HG03175 (cell line): ENCODE measurements at regions not wholly inside any gene's neighbourhood (a gene's known extent, or its start where the extent isn't known, plus 50 kb on each side); places are given as distances from the start of the nearest gene placed in this dataset.

Experiments used
- ATAC-seq: cut with Tn5 transposase; IDR thresholded peaks from one replicate; pipeline ENCODE4 v1.9.1; 2021; ENCODE audit warnings: mild to moderate bottlenecking, moderate library complexity; ENCODE audit not compliant: unreplicated experiment

- ATAC-seq: no peak
Observed at GRCh38 chr4:152099981-152100378, 339.2 kb upstream of the GATB start.

- no peak for ATAC-seq
Observed at GRCh38 chr4:152099555-152099954, 338.7 kb upstream of the GATB start.

DNA sequence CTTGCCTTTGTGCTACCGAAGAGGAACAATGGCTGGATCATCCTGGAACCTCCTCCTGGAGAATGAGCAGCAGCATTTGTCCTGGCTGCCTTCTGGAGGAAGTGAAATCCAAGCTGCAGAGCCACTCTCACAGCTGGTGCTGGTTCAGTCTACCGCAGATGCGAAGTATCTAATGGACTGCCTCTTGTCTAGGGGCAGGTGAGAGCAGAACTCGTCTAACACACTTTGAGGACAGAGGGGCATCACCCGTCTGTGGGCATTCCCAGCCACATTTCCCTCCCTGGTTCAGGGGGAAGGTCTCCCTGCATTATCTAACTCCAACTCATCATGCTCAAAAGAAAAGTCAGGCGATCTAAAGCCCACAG lies 338.2 kb upstream of the GATB start:
- no peak for ATAC-seq

GRCh38 chr4:152098365-152099060 lies 337.7 kb upstream of the GATB start:
- ATAC-seq: no peak

- no peak for ATAC-seq
Observed at GRCh38 chr4:152097371-152097770, 336.6 kb upstream of the GATB start.

DNA sequence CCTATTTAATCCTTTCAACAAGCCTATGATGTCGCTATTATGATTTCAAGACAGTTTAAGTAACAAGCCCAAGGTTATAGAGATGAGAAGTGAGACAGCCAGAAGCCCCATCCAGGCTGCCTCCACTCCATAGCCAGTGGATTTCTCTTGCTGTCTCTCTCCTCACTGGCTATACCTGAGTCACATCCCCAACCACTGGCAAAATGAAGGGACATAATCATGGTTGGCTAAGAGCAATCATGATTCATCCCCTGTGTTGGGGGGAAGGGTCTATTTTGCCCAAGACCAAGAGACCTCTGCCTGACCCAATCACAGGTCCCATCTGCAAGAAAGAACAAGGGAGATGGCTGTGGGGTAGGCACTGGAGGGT lies 334.9 kb upstream of the GATB start:
- no peak for ATAC-seq

- no peak for ATAC-seq
Observed at GRCh38 chr4:152094970-152095700, 334.3 kb upstream of the GATB start.

GRCh38 chr4:152091405-152091804 lies 330.6 kb upstream of the GATB start:
- no peak for ATAC-seq

DNA sequence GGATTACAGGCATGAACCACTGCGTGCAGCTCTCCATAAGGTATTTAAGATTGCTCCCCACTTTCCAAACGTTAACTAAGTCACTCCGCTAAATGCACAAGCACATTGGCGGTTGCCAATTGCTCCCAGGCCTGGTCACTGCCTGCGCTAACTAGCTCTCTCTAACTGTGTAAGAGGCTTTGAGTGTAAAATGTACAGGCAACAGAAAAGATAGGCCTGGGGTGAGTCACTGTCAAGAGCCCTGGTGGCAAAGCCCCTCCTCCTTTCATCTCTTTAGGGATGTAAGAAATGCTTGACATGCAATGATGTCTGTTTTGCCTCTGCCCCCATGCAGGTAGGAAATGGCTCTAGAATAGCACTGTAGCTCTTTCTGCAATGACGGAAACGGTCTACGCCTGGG lies 329.7 kb upstream of the GATB start:
- no peak for ATAC-seq

DNA sequence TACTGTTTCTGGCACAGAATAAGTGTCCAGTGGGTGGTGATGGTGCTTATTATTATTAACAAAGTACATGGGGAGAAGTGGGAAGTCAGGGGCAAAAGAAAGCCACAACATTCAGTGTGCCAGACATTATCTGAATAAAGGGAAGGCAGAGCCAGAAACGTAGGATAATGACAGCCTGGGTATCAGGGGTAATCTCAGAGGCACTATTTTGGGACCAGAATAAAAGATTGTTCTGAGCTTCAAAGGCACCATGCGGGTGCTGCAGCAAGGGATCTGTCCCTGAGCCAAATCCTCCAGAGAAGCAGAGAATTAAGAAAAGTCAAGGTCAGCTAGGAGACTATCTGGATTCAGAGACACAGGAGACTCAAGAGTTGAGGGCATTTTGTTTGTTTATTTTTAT lies 328.8 kb upstream of the GATB start:
- ATAC-seq: no peak

- ATAC-seq: no peak
Observed at GRCh38 chr4:152087335-152087734, 326.5 kb upstream of the GATB start.

GRCh38 chr4:152085657-152086056 lies 324.9 kb upstream of the GATB start:
- no peak for ATAC-seq

DNA sequence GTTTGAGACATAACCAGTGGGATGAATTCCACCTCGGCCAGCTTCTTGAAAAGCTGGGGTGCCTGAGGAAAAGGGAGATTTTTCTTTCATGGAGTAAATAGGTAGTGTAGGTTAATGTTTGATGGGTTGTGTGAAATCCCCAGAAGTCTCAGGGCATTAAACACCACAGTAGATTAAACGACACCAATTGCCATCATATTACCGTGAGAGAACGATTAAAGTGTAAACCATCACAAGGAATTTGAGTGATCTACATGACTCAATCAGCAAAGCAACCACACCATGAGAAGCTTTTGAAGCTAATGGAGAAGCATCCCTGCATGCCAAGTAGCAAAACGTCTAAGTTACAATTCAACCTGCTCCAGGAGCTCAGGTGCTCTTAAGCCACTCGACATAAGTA lies 322.5 kb upstream of the GATB start:
- ATAC-seq: no peak

DNA sequence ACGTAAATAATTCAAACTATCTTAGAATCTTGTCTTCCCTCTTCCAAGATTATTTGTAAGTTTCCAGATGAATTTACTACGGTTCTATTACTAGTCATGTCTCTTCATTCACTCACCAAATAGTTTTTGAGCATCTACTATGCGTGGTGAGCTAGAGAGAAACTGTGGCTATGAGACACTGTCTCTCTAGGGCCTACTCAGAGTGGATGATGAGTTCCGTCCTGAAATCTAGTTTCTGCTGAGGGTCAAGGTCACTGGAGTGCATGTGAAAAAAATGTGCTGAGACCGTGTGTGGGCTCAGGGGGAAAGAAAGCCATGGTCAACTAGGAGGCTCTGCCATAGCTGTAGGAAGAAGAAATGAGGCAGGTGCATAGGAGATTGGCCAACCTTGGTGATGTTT lies 320.2 kb upstream of the GATB start:
- ATAC-seq: no peak

GRCh38 chr4:152079543-152080293 lies 318.9 kb upstream of the GATB start:
- ATAC-seq: no peak

- ATAC-seq: no peak
Observed at GRCh38 chr4:152079079-152079478, 318.3 kb upstream of the GATB start.

- ATAC-seq: no peak
Observed at GRCh38 chr4:152077582-152077981, 316.8 kb upstream of the GATB start.

DNA sequence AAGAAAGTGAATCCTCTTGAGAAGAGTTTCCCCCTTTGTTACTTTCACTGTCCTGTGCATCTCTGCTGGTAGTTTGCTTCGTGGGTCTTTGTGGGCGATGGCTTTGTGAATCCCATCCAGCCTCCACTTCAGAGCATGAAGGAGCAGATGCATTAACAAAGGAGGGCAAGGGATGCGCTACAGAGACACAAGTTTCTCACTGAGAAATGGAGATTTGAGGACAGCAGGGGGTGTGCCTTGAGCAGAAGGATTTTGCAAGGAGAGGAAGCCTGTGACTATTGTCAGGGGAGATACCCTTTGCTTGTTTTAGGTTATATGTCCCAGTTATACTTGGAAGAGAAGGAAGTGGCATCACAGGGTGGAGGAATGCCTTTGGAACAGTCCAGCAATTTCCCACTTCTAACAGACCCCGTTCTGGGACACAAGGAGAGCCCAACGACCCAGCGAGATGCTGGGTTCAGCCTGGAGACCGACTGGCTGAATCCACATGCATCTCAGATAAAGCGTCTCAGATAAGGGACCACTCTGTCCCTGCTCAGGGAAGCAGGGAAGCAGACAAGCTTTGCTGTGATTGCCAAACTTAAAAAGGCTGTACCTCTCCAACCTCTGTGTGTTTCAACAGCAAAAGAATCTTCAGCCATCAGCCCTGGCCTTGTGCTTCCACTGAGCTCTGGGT lies 314.6 kb upstream of the GATB start:
- no peak for ATAC-seq

DNA sequence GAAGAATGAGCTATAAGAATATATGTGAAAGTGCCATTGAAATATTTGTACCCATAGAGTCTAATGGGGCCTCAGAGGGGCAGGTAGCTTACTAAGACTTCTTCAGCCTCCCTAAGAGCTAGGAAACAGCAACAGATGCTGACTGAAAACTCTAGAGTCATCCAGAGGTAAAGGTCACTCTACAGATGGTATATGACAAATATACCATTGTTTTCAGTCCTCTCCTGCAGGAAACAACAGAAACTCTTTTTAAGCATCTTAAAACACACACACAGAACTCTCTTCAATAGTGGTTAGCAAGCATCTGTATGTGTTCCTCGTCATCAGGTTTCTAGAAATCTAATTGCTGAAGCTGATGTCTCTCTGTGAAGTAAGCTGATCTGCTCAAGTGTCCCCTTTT lies 313.8 kb upstream of the GATB start:
- no peak for ATAC-seq

DNA sequence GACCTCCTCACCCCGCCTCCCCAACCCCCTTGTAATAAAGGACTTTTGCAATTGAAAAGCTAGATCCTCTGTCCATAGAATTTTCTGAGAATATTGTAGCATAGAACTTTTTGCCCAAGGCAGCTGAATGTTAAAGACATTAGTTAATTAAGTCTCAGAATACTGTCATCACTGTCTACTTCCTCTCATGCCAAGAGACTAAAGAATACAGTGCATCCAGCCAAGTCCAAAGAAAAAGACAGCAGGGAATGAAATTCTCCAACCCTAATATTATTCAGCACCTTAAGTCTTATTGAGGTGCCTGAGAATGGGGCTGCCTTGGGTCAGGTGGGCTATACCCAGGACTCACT lies 313.3 kb upstream of the GATB start:
- no peak for ATAC-seq

DNA sequence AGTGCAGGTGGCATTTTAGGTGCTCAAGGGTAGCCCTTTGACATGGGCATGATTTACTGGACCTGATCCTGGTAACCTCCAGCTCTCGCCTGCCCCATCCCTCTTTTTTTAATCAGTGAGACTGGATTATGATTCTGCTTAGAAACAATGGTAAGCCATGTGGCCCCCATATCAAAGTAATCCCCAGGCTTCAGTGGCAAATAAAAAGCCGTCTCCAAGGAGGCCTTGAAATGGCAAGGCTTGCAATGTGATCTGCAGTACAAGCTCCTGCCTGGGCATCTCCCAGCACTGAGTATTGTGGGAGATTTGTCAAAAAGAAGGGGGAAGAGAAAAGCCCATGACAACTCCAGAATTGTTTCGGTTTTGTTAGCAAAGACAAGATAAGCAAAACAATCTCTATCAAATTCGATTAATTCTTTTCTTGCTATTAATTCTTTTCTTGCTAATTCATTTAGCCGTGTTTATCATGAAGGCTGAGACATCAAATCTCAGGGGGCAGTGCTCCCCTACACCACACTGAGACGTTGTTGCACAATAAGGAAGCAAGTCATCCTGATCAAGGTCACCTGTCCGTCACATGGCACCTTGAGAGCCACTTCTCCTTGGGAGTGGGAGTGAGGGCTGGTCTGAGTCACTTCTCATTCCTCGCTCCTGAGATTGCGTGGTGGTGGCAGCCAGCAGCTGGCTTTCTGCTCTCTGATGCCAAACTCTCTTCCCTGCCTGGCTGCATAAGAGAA lies 312.7 kb upstream of the GATB start:
- ATAC-seq: no peak
